ENCODE measurements at regions not wholly inside any gene's neighbourhood (a gene's known extent, or its start where the extent isn't known, plus 50 kb on each side); places are given as distances from the start of the nearest gene placed in this dataset.

GRCh38 chr9:103803245-103803644 lies 290.9 kb upstream of the SMC2 start:
- H3K4me3 ChIP-seq (ENCODE audit: low read depth, low read length), result no peak overlapping the region
- no peak for DNase-seq (ENCODE audit: low read depth)
- TF ChIP-seq CTCF (conservative IDR thresholded peaks at IDR 0.05; ENCODE audit: low read depth, low read length), result no peak

GRCh38 chr9:103804077-103804735 lies 289.9 kb upstream of the SMC2 start:
- H3K4me3 ChIP-seq (ENCODE audit: low read depth, low read length), result no peak overlapping the region
- DNase-seq (ENCODE audit: low read depth), result peak; percentile 65
- no peak for TF ChIP-seq CTCF (conservative IDR thresholded peaks at IDR 0.05; ENCODE audit: low read depth, low read length)

- H3K4me3 ChIP-seq (ENCODE audit: low read depth, low read length), result no peak overlapping the region
- no peak for TF ChIP-seq CTCF (conservative IDR thresholded peaks at IDR 0.05; ENCODE audit: low read depth, low read length)
- no peak for DNase-seq (ENCODE audit: low read depth)
Observed at GRCh38 chr9:103809745-103810144, 284.4 kb upstream of the SMC2 start.

GRCh38 chr9:103811462-103811861 lies 282.6 kb upstream of the SMC2 start:
- no peak for TF ChIP-seq CTCF (conservative IDR thresholded peaks at IDR 0.05; ENCODE audit: low read depth, low read length)
- no peak overlapping the region for H3K4me3 ChIP-seq (ENCODE audit: low read depth, low read length)
- DNase-seq (ENCODE audit: low read depth), result no peak

GRCh38 chr9:103816146-103816545 lies 278.0 kb upstream of the SMC2 start:
- TF ChIP-seq CTCF (conservative IDR thresholded peaks at IDR 0.05; ENCODE audit: low read depth, low read length), result no peak
- no peak overlapping the region for H3K4me3 ChIP-seq (ENCODE audit: low read depth, low read length)
- DNase-seq (ENCODE audit: low read depth), result no peak

- H3K4me3 ChIP-seq (ENCODE audit: low read depth, low read length), result no peak overlapping the region
- DNase-seq (ENCODE audit: low read depth), result no peak
- no peak for TF ChIP-seq CTCF (conservative IDR thresholded peaks at IDR 0.05; ENCODE audit: low read depth, low read length)
Observed at GRCh38 chr9:103819936-103820335, 274.2 kb upstream of the SMC2 start.

- no peak for DNase-seq (ENCODE audit: low read depth)
- TF ChIP-seq CTCF (conservative IDR thresholded peaks at IDR 0.05; ENCODE audit: low read depth, low read length), result no peak
- no peak overlapping the region for H3K4me3 ChIP-seq (ENCODE audit: low read depth, low read length)
Observed at GRCh38 chr9:103821115-103821514, 273.0 kb upstream of the SMC2 start.
